ENCODE measurements at regions not wholly inside any gene's neighbourhood (a gene's known extent, or its start where the extent isn't known, plus 50 kb on each side); places are given as distances from the start of the nearest gene placed in this dataset.
"Not testable (repeated sequence)": the region's sequence is repeated elsewhere in the genome, so short reads cannot be mapped to it uniquely, and the experiment has no call there.

DNA sequence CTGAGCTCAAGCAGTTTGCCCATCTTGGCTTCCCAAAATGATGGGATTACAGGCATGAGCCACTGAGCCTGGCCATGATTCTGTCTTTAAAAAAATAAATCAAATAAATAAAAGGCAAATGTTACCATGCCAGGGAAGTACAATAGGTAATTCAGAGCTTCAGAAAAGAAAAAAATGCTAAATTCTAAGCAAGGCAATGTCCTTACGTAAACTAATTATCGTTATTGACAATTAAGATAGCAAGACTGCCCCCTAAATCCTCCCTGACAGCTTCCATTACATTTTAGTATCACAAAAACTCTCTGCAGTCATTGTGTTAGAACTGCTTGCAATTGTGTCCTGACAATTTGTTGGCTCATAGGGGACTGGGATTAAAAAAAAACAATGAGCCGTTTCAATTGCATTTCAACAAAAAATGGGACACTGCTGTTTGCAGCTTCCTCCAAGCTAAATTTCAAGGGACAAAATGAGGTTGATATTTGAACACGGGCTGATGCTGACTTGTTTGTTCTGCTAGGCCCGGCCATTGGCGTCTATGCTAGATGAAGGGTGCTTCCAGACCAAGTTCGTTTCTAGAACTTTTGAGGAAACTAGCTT lies 88.9 kb downstream of the MOGAT1 start:
- intact Hi-C loops (cut with micrococcal nuclease; ENCODE audit: unreplicated experiment), result no loop called here
- DNase-seq (ENCODE audit: low spot score), result no peak
- Histone ChIP-seq H3K4me1 (ENCODE audit: insufficient read depth, low read length, poor library complexity, severe bottlenecking) (no peaks in the 10 kb centered on the region), H3K36me3 (ENCODE audit: insufficient read depth, low read length) (no peaks in the 10 kb centered on the region), H3K9me2 (ENCODE audit: insufficient read depth, low read length) (no peaks in the 10 kb centered on the region), H4K20me1 (ENCODE audit: insufficient read depth, low read length) (no peaks in the 10 kb centered on the region), H3K4me2 (ENCODE audit: low read length) (no peak overlapping the region), H3K4me3 (ENCODE audit: low read depth, low read length, poor library complexity, severe bottlenecking) (no peak overlapping the region), H3K79me2 (ENCODE audit: insufficient read depth, low read depth, low read length) (no peaks in the 10 kb centered on the region), H3K9me3 (ENCODE audit: low read length) (no peaks in the 10 kb centered on the region), H2AFZ (ENCODE audit: low read length) (no peak overlapping the region), H3K27ac (ENCODE audit: low read depth, low read length, poor library complexity, severe bottlenecking) (no peak overlapping the region)
- POLR2A ChIA-PET, result interaction anchor here (0.7 to 2.3 kb wide), 4 partner anchors 10 to 61 kb away, joined by 3 to 7 read pairs (median 5); no protein-coding TSS in a partner anchor
- no TSS peak for BruUV-seq (replicated peaks)
- CTCF ChIA-PET (ENCODE audit: unreplicated experiment), result no interaction called here
- TF ChIP-seq, protein P1, sequence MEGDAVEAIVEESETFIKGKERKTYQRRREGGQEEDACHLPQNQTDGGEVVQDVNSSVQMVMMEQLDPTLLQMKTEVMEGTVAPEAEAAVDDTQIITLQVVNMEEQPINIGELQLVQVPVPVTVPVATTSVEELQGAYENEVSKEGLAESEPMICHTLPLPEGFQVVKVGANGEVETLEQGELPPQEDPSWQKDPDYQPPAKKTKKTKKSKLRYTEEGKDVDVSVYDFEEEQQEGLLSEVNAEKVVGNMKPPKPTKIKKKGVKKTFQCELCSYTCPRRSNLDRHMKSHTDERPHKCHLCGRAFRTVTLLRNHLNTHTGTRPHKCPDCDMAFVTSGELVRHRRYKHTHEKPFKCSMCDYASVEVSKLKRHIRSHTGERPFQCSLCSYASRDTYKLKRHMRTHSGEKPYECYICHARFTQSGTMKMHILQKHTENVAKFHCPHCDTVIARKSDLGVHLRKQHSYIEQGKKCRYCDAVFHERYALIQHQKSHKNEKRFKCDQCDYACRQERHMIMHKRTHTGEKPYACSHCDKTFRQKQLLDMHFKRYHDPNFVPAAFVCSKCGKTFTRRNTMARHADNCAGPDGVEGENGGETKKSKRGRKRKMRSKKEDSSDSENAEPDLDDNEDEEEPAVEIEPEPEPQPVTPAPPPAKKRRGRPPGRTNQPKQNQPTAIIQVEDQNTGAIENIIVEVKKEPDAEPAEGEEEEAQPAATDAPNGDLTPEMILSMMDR (conservative IDR thresholded peaks at IDR 0.05; ENCODE audit: low read length), result no peak
- no peak for TF ChIP-seq EZH2phosphoT487 (IDR thresholded peaks at IDR 0.05; ENCODE audit: borderline replicate concordance, low read depth, low read length)

DNA sequence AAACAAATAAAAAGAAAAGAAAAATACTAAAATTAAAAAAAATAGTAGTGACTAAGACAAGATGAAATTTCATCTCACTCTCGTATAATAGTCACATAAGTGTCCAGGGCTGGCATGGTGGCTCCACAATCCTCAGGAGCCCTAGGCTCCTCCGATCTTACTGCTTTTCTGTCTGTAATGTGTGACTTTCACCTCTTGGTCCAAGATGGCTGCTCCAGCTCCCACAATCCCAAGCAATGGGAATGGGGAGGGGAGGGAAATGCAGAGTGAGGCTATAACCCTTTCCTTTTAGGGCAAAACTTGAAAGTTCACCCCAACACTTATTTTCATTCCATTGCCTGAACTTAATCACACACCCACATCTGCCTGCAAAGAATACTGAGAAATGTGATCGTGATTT lies 90.4 kb downstream of the MOGAT1 start:
- Histone ChIP-seq H2AFZ (ENCODE audit: low read length) (no peak overlapping the region), H4K20me1 (ENCODE audit: insufficient read depth, low read length) (no peaks in the 10 kb centered on the region), H3K36me3 (ENCODE audit: insufficient read depth, low read length) (no peaks in the 10 kb centered on the region), H3K4me3 (ENCODE audit: low read depth, low read length, poor library complexity, severe bottlenecking) (no peak overlapping the region), H3K4me2 (ENCODE audit: low read length) (no peak overlapping the region), H3K9me3 (ENCODE audit: low read length) (no peaks in the 10 kb centered on the region), H3K9me2 (ENCODE audit: insufficient read depth, low read length) (no peaks in the 10 kb centered on the region), H3K4me1 (ENCODE audit: insufficient read depth, low read length, poor library complexity, severe bottlenecking) (no peaks in the 10 kb centered on the region), H3K27ac (ENCODE audit: low read depth, low read length, poor library complexity, severe bottlenecking) (no peak overlapping the region), H3K79me2 (ENCODE audit: insufficient read depth, low read depth, low read length) (no peaks in the 10 kb centered on the region)
- intact Hi-C loops (cut with micrococcal nuclease; ENCODE audit: unreplicated experiment), result no loop called here
- TF ChIP-seq EZH2phosphoT487 (IDR thresholded peaks at IDR 0.05; ENCODE audit: borderline replicate concordance, low read depth, low read length), result no peak
- TF ChIP-seq, protein P1 (conservative IDR thresholded peaks at IDR 0.05; ENCODE audit: low read length), result no peak
- ChIA-PET POLR2A (interaction anchor here (0.7 kb wide), 1 partner anchor 24 kb away, joined by 3 read pairs; no protein-coding TSS in a partner anchor), CTCF (ENCODE audit: unreplicated experiment) (interaction anchor here (1.1 kb wide), 1 partner anchor 12 kb away, joined by 4 read pairs; no protein-coding TSS in a partner anchor)
- DNase-seq (ENCODE audit: low spot score), result no peak
- no TSS peak for BruUV-seq (replicated peaks)

DNA sequence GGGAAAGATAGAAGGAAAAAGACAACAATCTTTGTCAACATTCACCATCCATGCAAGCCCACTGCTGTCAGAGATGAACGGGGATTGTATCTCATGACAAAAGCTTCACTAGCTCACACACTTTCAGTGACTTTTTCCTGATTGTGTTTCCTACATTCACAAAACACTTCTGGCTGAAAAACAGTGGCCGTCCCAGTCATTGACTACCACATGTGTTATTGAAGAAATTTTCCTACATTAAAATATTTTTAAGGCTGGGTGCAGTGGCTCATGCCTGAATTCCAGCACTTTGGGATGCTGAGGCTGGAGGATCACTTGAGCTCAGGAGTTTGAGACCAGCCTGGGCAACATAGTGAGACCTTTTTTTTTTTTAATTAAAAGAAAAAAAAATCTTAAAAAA lies 90.9 kb downstream of the MOGAT1 start:
- intact Hi-C loops (cut with micrococcal nuclease; ENCODE audit: unreplicated experiment), result no loop called here
- no peak overlapping the region for H2AFZ ChIP-seq (ENCODE audit: low read length)

DNA sequence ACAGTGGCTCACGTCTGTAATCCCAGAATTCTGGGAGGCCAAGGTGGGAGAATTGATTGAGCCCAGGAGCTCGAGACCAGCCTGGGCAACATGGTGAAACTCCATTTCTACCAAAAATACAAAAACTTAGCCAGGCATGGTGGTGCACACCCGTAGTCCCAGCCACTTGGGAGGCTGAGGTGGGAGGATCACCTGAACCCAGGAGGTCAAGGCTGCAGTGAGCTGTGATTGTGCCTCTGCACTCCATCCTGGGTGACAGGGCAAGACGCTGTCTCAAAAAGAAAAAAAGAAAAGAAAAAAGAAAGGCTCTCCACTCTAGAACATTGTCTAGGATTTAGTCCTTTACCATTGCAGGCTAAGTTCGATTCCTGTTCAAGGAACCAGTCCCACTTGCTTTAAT lies 94.4 kb downstream of the MOGAT1 start:
- H3K27ac ChIP-seq (ENCODE audit: low read depth, low read length, poor library complexity, severe bottlenecking); intact Hi-C loops (cut with micrococcal nuclease; ENCODE audit: unreplicated experiment); H3K4me3 ChIP-seq (ENCODE audit: low read depth, low read length, poor library complexity, severe bottlenecking); DNase-seq (ENCODE audit: low spot score); CTCF ChIA-PET (ENCODE audit: unreplicated experiment); H3K4me1 ChIP-seq (ENCODE audit: insufficient read depth, low read length, poor library complexity, severe bottlenecking); H3K79me2 ChIP-seq (ENCODE audit: insufficient read depth, low read depth, low read length); BruUV-seq (replicated peaks); H3K9me2 ChIP-seq (ENCODE audit: insufficient read depth, low read length); H4K20me1 ChIP-seq (ENCODE audit: insufficient read depth, low read length); H3K9me3 ChIP-seq (ENCODE audit: low read length); H3K36me3 ChIP-seq (ENCODE audit: insufficient read depth, low read length); H3K4me2 ChIP-seq (ENCODE audit: low read length); H2AFZ ChIP-seq (ENCODE audit: low read length): not testable (repeated sequence)
- POLR2A ChIA-PET, result interaction anchor here (1.2 to 2.2 kb wide), 3 partner anchors 16 to 61 kb away, joined by 3 to 14 read pairs (median 4); no protein-coding TSS in a partner anchor

More for the DNA sequence above, 90.9 kb downstream of the MOGAT1 start:
- Histone ChIP-seq H3K4me3 (ENCODE audit: low read depth, low read length, poor library complexity, severe bottlenecking) (no peak overlapping the region), H3K4me2 (ENCODE audit: low read length) (no peak overlapping the region), H3K27ac (ENCODE audit: low read depth, low read length, poor library complexity, severe bottlenecking) (no peak overlapping the region), H3K9me3 (ENCODE audit: low read length) (no peaks in the 10 kb centered on the region), H3K4me1 (ENCODE audit: insufficient read depth, low read length, poor library complexity, severe bottlenecking) (no peaks in the 10 kb centered on the region), H3K9me2 (ENCODE audit: insufficient read depth, low read length) (no peaks in the 10 kb centered on the region), H3K36me3 (ENCODE audit: insufficient read depth, low read length) (no peaks in the 10 kb centered on the region), H3K79me2 (ENCODE audit: insufficient read depth, low read depth, low read length) (no peaks in the 10 kb centered on the region), H4K20me1 (ENCODE audit: insufficient read depth, low read length) (no peaks in the 10 kb centered on the region)
- no peak for TF ChIP-seq EZH2phosphoT487 (IDR thresholded peaks at IDR 0.05; ENCODE audit: borderline replicate concordance, low read depth, low read length)
- TF ChIP-seq, protein P1 (conservative IDR thresholded peaks at IDR 0.05; ENCODE audit: low read length), result no peak
- BruUV-seq (replicated peaks), result no TSS peak
- ChIA-PET CTCF (ENCODE audit: unreplicated experiment) (interaction anchor here (1.1 kb wide), 1 partner anchor 13 kb away, joined by 4 read pairs; no protein-coding TSS in a partner anchor), POLR2A (interaction anchor here (0.6 to 0.7 kb wide), 3 partner anchors 24 to 1015 kb away, joined by 3 read pairs; no protein-coding TSS in a partner anchor)
- DNase-seq (ENCODE audit: low spot score), result no peak
